ENCODE measurements at regions not wholly inside any gene's neighbourhood (a gene's known extent, or its start where the extent isn't known, plus 50 kb on each side); places are given as distances from the start of the nearest gene placed in this dataset.

- TF ChIP-seq CTCF (IDR thresholded peaks at IDR 0.05) (no peak), POLR2A (IDR thresholded peaks at IDR 0.05) (no peak)
Observed at GRCh38 chr10:130889240-130889639, 422.3 kb downstream of the TCERG1L start.

Data from Peyer's patch (tissue), 4 donors.